OCI-LY7 (cell line): ENCODE measurements at regions not wholly inside any gene's neighbourhood (a gene's known extent, or its start where the extent isn't known, plus 50 kb on each side); places are given as distances from the start of the nearest gene placed in this dataset.

Experiments used
- EZH2phosphoT487 ChIP-seq: fragments of 200-600 bp; sonication (generic); IDR thresholded peaks from 2 replicates; pipeline ENCODE4 v1.6.1; 2018; ENCODE audit warnings: low read depth, borderline replicate concordance, mild to moderate bottlenecking, mixed run types, antibody characterized with exemption, low read length, moderate library complexity, mixed read lengths
- TF ChIP-seq, protein P1 (sequence below): fragments of 200-600 bp; sonication (generic); conservative IDR thresholded peaks from 2 replicates; pipeline ENCODE4 v1.5.1; 2014; ENCODE audit warnings: mild to moderate bottlenecking, antibody characterized with exemption, low read length, moderate library complexity, mixed read lengths

DNA sequence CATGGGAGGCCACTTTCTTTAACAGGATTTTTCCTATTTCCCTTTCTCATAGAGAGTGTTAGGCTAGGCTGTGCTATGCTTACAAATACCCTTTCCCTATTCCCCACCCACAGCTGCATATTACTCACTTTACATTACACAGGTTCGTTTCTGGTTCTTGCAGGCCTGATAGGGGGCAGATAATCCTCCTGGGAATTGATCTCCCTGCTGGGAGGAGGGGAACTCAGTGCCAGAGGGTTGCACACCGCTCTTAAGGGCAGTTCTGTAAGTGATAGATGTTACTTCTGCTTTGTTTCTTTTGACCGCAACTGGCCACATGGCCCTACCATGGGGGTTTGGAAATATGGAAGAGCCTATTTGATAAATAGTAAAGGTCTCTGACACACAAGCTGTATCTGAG is 54.0 kb upstream of the NTRK2 start:
- TF ChIP-seq, protein P1, sequence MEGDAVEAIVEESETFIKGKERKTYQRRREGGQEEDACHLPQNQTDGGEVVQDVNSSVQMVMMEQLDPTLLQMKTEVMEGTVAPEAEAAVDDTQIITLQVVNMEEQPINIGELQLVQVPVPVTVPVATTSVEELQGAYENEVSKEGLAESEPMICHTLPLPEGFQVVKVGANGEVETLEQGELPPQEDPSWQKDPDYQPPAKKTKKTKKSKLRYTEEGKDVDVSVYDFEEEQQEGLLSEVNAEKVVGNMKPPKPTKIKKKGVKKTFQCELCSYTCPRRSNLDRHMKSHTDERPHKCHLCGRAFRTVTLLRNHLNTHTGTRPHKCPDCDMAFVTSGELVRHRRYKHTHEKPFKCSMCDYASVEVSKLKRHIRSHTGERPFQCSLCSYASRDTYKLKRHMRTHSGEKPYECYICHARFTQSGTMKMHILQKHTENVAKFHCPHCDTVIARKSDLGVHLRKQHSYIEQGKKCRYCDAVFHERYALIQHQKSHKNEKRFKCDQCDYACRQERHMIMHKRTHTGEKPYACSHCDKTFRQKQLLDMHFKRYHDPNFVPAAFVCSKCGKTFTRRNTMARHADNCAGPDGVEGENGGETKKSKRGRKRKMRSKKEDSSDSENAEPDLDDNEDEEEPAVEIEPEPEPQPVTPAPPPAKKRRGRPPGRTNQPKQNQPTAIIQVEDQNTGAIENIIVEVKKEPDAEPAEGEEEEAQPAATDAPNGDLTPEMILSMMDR = no peak
- TF ChIP-seq EZH2phosphoT487 = no peak
